H1 (cell line): ENCODE measurements at regions not wholly inside any gene's neighbourhood (a gene's known extent, or its start where the extent isn't known, plus 50 kb on each side); places are given as distances from the start of the nearest gene placed in this dataset.

Source experiments
- KDM1A ChIP-seq: fragments of 200-600, 300-600 bp; sonication (generic); IDR thresholded peaks from 2 replicates; pipeline ENCODE4 v1.7.1; 2016; ENCODE audit warnings: mild to moderate bottlenecking, low read length, borderline replicate concordance
- POLR2A ChIP-seq, 2 experiments: IDR thresholded peaks; 1 replicate in 1 of 2; 2 replicates in 1 of 2; pipeline ENCODE4 v1.6.1; 2011; ENCODE audit warnings: low read depth in 2 of 2, low read length in 2 of 2, mild to moderate bottlenecking in 2 of 2; ENCODE audit errors: control extremely low read depth in 1 of 2
- YY1 ChIP-seq: IDR thresholded peaks from 2 replicates; pipeline ENCODE4 v1.6.1; 2011; ENCODE audit warnings: low read depth, mild to moderate bottlenecking, low read length
- TF ChIP-seq, protein P1 (sequence below): IDR thresholded peaks from 2 replicates; pipeline ENCODE4 v1.6.1; 2012; ENCODE audit warnings: inconsistent platforms
- TF ChIP-seq, protein P2 (sequence below): fragments of 300-600 bp; sonication (generic); IDR thresholded peaks from 2 replicates; pipeline ENCODE4 v1.7.1; 2012; ENCODE audit warnings: low read length, moderate library complexity, mild to moderate bottlenecking, inconsistent platforms; ENCODE audit not compliant: insufficient replicate concordance

DNA sequence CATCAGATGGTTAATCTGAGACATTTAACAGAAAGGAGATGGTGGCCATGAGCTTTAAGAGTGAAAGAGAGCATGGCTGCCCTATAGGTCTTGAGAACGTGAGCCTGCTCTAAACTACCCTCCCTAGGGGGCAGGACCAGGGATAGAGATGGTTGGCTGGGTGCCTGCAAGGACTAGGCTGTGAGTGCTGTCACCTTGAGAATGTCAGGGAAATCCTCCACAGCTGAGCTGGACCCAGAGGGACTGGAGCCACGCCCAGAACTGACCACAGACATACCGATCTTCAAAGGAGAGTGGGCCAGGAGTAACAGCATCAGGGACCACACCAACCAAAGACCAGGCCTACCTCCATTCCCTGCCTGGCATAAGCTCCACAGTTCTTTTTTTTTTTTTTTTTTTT, 53.6 kb upstream of the UBE2E1 start:
- TF ChIP-seq, protein P1, sequence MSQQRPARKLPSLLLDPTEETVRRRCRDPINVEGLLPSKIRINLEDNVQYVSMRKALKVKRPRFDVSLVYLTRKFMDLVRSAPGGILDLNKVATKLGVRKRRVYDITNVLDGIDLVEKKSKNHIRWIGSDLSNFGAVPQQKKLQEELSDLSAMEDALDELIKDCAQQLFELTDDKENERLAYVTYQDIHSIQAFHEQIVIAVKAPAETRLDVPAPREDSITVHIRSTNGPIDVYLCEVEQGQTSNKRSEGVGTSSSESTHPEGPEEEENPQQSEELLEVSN, result no peak
- TF ChIP-seq YY1 (no peak), POLR2A (IDR thresholded peaks at IDR 0.05; ENCODE audit: control extremely low read depth in 1 of 2, low read depth in 2 of 2, low read length in 2 of 2) (no peak), KDM1A (no peak)
- TF ChIP-seq, protein P2, sequence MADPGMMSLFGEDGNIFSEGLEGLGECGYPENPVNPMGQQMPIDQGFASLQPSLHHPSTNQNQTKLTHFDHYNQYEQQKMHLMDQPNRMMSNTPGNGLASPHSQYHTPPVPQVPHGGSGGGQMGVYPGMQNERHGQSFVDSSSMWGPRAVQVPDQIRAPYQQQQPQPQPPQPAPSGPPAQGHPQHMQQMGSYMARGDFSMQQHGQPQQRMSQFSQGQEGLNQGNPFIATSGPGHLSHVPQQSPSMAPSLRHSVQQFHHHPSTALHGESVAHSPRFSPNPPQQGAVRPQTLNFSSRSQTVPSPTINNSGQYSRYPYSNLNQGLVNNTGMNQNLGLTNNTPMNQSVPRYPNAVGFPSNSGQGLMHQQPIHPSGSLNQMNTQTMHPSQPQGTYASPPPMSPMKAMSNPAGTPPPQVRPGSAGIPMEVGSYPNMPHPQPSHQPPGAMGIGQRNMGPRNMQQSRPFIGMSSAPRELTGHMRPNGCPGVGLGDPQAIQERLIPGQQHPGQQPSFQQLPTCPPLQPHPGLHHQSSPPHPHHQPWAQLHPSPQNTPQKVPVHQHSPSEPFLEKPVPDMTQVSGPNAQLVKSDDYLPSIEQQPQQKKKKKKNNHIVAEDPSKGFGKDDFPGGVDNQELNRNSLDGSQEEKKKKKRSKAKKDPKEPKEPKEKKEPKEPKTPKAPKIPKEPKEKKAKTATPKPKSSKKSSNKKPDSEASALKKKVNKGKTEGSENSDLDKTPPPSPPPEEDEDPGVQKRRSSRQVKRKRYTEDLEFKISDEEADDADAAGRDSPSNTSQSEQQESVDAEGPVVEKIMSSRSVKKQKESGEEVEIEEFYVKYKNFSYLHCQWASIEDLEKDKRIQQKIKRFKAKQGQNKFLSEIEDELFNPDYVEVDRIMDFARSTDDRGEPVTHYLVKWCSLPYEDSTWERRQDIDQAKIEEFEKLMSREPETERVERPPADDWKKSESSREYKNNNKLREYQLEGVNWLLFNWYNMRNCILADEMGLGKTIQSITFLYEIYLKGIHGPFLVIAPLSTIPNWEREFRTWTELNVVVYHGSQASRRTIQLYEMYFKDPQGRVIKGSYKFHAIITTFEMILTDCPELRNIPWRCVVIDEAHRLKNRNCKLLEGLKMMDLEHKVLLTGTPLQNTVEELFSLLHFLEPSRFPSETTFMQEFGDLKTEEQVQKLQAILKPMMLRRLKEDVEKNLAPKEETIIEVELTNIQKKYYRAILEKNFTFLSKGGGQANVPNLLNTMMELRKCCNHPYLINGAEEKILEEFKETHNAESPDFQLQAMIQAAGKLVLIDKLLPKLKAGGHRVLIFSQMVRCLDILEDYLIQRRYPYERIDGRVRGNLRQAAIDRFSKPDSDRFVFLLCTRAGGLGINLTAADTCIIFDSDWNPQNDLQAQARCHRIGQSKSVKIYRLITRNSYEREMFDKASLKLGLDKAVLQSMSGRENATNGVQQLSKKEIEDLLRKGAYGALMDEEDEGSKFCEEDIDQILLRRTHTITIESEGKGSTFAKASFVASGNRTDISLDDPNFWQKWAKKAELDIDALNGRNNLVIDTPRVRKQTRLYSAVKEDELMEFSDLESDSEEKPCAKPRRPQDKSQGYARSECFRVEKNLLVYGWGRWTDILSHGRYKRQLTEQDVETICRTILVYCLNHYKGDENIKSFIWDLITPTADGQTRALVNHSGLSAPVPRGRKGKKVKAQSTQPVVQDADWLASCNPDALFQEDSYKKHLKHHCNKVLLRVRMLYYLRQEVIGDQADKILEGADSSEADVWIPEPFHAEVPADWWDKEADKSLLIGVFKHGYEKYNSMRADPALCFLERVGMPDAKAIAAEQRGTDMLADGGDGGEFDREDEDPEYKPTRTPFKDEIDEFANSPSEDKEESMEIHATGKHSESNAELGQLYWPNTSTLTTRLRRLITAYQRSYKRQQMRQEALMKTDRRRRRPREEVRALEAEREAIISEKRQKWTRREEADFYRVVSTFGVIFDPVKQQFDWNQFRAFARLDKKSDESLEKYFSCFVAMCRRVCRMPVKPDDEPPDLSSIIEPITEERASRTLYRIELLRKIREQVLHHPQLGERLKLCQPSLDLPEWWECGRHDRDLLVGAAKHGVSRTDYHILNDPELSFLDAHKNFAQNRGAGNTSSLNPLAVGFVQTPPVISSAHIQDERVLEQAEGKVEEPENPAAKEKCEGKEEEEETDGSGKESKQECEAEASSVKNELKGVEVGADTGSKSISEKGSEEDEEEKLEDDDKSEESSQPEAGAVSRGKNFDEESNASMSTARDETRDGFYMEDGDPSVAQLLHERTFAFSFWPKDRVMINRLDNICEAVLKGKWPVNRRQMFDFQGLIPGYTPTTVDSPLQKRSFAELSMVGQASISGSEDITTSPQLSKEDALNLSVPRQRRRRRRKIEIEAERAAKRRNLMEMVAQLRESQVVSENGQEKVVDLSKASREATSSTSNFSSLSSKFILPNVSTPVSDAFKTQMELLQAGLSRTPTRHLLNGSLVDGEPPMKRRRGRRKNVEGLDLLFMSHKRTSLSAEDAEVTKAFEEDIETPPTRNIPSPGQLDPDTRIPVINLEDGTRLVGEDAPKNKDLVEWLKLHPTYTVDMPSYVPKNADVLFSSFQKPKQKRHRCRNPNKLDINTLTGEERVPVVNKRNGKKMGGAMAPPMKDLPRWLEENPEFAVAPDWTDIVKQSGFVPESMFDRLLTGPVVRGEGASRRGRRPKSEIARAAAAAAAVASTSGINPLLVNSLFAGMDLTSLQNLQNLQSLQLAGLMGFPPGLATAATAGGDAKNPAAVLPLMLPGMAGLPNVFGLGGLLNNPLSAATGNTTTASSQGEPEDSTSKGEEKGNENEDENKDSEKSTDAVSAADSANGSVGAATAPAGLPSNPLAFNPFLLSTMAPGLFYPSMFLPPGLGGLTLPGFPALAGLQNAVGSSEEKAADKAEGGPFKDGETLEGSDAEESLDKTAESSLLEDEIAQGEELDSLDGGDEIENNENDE, result no peak
